SU-DHL-6 (cell line): ENCODE measurements at regions not wholly inside any gene's neighbourhood (a gene's known extent, or its start where the extent isn't known, plus 50 kb on each side); places are given as distances from the start of the nearest gene placed in this dataset.

ENCODE experiments used
- H2AFZ ChIP-seq: fragments of 200-600 bp; sonication (generic); 2 replicates; pipeline ENCODE4 v1.6.1; 2014; ENCODE audit warnings: low read depth, mild to moderate bottlenecking, moderate library complexity, mixed read lengths, antibody characterized with exemption, low read length; ENCODE audit not compliant: severe bottlenecking
- H3F3A ChIP-seq: fragments of 200-600 bp; shearing (Covaris generic); 2 replicates; pipeline ENCODE4 v1.6.0; 2016; ENCODE audit warnings: antibody characterized with exemption, mild to moderate bottlenecking; ENCODE audit not compliant: insufficient read depth
- H3K27ac ChIP-seq: fragments of 200-600 bp; sonication (generic); 2 replicates; pipeline ENCODE4 v1.5.1; 2016; ENCODE audit warnings: low read depth, mild to moderate bottlenecking, low read length, moderate library complexity, mixed read lengths
- H3K27me3 ChIP-seq: fragments of 200-600 bp; sonication (generic), shearing (Covaris generic); 2 replicates; pipeline ENCODE4 v1.6.0; 2014; ENCODE audit warnings: mild to moderate bottlenecking, low read length
- H3K36me3 ChIP-seq: fragments of 200-600 bp; sonication (generic); 2 replicates; pipeline ENCODE4 v1.6.1; 2014; ENCODE audit warnings: mild to moderate bottlenecking, low read length, mixed read lengths
- H3K4me2 ChIP-seq: fragments of 300-600, 200-600 bp; shearing (Covaris generic), sonication (generic); 2 replicates; pipeline ENCODE4 v1.6.0; 2014; ENCODE audit warnings: low read length, low read depth, mild to moderate bottlenecking; ENCODE audit not compliant: poor library complexity, severe bottlenecking
- H3K4me3 ChIP-seq: fragments of 200-600 bp; sonication (generic); 2 replicates; pipeline ENCODE4 v1.5.1; 2014; ENCODE audit warnings: antibody characterized with exemption, low read length, mild to moderate bottlenecking, mixed read lengths; ENCODE audit not compliant: insufficient read depth, poor library complexity, severe bottlenecking
- H3K79me2 ChIP-seq: fragments of 200-600 bp; sonication (generic); 2 replicates; pipeline ENCODE4 v1.6.1; 2014; ENCODE audit warnings: mild to moderate bottlenecking, low read length, moderate library complexity; ENCODE audit not compliant: insufficient read depth
- H3K9ac ChIP-seq: fragments of 200-600 bp; sonication (generic); 2 replicates; pipeline ENCODE4 v1.7.0; 2014; ENCODE audit warnings: mild to moderate bottlenecking, low read length
- H3K9me2 ChIP-seq: fragments of 200-600 bp; sonication (generic); replicated peaks from 2 replicates; pipeline ENCODE4 v1.6.1; 2014; ENCODE audit warnings: low read length; ENCODE audit not compliant: insufficient read depth
- H3K9me3 ChIP-seq: fragments of 200-600 bp; sonication (generic); 2 replicates; pipeline ENCODE4 v1.6.1; 2014; ENCODE audit warnings: low read length, mixed read lengths; ENCODE audit not compliant: insufficient read depth
- H4K20me1 ChIP-seq: fragments of 200-600 bp; sonication (generic); 2 replicates; pipeline ENCODE4 v1.6.1; 2014; ENCODE audit warnings: low read depth, mild to moderate bottlenecking, antibody characterized with exemption, low read length, moderate library complexity, mixed read lengths
- CTCF ChIP-seq: fragments of 200-600 bp; sonication (generic); IDR thresholded peaks from one replicate; pipeline ENCODE4 v1.5.1; 2017; ENCODE audit warnings: antibody characterized with exemption, mild to moderate bottlenecking, low read length, moderate library complexity; ENCODE audit not compliant: insufficient read depth, poor library complexity, severe bottlenecking
- EZH2phosphoT487 ChIP-seq: fragments of 200-600 bp; sonication (generic), shearing (Covaris generic); conservative IDR thresholded peaks from 2 replicates; pipeline ENCODE4 v1.6.1; 2018; ENCODE audit warnings: mild to moderate bottlenecking, antibody characterized with exemption, low read length, moderate library complexity, mixed read lengths

- TF ChIP-seq CTCF (no peak), EZH2phosphoT487 (no peak)
- no peaks in the 10 kb centered on the region for H3K79me2 ChIP-seq
- no peaks in the 10 kb centered on the region for H3K36me3 ChIP-seq
- H3F3A ChIP-seq: no peaks in the 10 kb centered on the region
- no peak overlapping the region for H2AFZ ChIP-seq
- no peak overlapping the region for H3K9ac ChIP-seq
- H3K27me3 ChIP-seq: no peaks in the 10 kb centered on the region
- no peaks in the 10 kb centered on the region for H3K9me2 ChIP-seq
- H3K4me2 ChIP-seq: no peak overlapping the region
- no peak overlapping the region for H3K27ac ChIP-seq
- no peaks in the 10 kb centered on the region for H4K20me1 ChIP-seq
- peaks cover 10% of the 10 kb centered on the region; the same call in 1 of the 2 replicates for H3K9me3 ChIP-seq
- H3K4me3 ChIP-seq: no peak overlapping the region
These were observed 258.6 kb downstream of the GLRX3 start for GRCh38 chr10:130394832-130395231.

- Histone ChIP-seq H3K9ac (no peak overlapping the region), H3K4me3 (no peak overlapping the region), H3K9me3 (peaks cover 10% of the 10 kb centered on the region; the same call in 1 of the 2 replicates), H2AFZ (no peak overlapping the region), H3K27ac (no peak overlapping the region), H3K27me3 (no peaks in the 10 kb centered on the region), H3K36me3 (no peaks in the 10 kb centered on the region), H3F3A (no peaks in the 10 kb centered on the region), H3K9me2 (no peaks in the 10 kb centered on the region), H3K79me2 (no peaks in the 10 kb centered on the region), H3K4me2 (no peak overlapping the region), H4K20me1 (no peaks in the 10 kb centered on the region)
- no peak for TF ChIP-seq EZH2phosphoT487
- no peak for TF ChIP-seq CTCF
These were observed 259.2 kb downstream of the GLRX3 start for GRCh38 chr10:130395248-130395936.

GRCh38 chr10:130396044-130396443, 259.9 kb downstream of the GLRX3 start:
- no peak overlapping the region for H2AFZ ChIP-seq
- no peak overlapping the region for H3K9ac ChIP-seq
- H3K79me2 ChIP-seq: no peaks in the 10 kb centered on the region
- H3K27ac ChIP-seq: no peak overlapping the region
- no peaks in the 10 kb centered on the region for H3K9me2 ChIP-seq
- peaks cover 10% of the 10 kb centered on the region; the same call in 1 of the 2 replicates for H3K9me3 ChIP-seq
- H3K27me3 ChIP-seq: no peaks in the 10 kb centered on the region
- H3K4me3 ChIP-seq: no peak overlapping the region
- no peak overlapping the region for H3K4me2 ChIP-seq
- no peaks in the 10 kb centered on the region for H3K36me3 ChIP-seq
- no peaks in the 10 kb centered on the region for H3F3A ChIP-seq
- no peak for TF ChIP-seq EZH2phosphoT487
- no peak for TF ChIP-seq CTCF
- no peaks in the 10 kb centered on the region for H4K20me1 ChIP-seq
